T-cell (primary cell): ENCODE measurements at regions not wholly inside any gene's neighbourhood (a gene's known extent, or its start where the extent isn't known, plus 50 kb on each side); places are given as distances from the start of the nearest gene placed in this dataset.

Experiments
- ATAC-seq, 4 experiments: fragments of 200-7000 bp in 3 of 4; fragments of 150-1000 bp in 1 of 4; cut with Tn5 transposase; replicated peaks in 1 of 4; 1 replicate in 3 of 4; 2 replicates in 1 of 4; pipeline ENCODE4 v1.10.0; 2021; ENCODE audit warnings: moderate library complexity in 3 of 4, mild to moderate bottlenecking in 2 of 4, moderate number of reproducible peaks in 1 of 4
- CTCF ChIA-PET, 2 donors: fragments of 300-600 bp; sonication (Branson Sonifier 250); formaldehyde crosslinking; loops; one replicate each; lab custom pipeline; 2022; ENCODE audit warnings: antibody characterized with exemption in 2 of 2; lab: Charles Lee
- POLR2A ChIA-PET, 2 donors: fragments of 300-600 bp; sonication (Branson Sonifier 250); formaldehyde crosslinking; loops; one replicate each; lab custom pipeline; 2022; ENCODE audit warnings: antibody characterized with exemption in 2 of 2; lab: Charles Lee
- DNase-seq, 35 experiments: peaks; one replicate each; pipeline versions ENCODE4 v3.0.0 to v3.0.0-alpha.2; 2013 to 2023
- H3K27ac ChIP-seq: one replicate; pipeline ENCODE4 v1.5.1; 2013; ENCODE audit warnings: low read length
- H3K27me3 ChIP-seq, 2 experiments: replicated peaks in 1 of 2; 1 replicate in 1 of 2; 2 replicates in 1 of 2; pipeline versions ENCODE4 v1.6.1 to v1.7.0; 2013; ENCODE audit warnings: low read length in 1 of 2, mixed read lengths in 1 of 2; ENCODE audit not compliant: control insufficient read depth in 2 of 2, insufficient read depth in 2 of 2; ENCODE audit errors: extremely low read depth in 1 of 2
- H3K36me3 ChIP-seq, 2 donors: 1 replicate in 1 of 2; 2 replicates in 1 of 2; pipeline versions ENCODE4 v1.6.1 to v1.7.0; 2013; ENCODE audit warnings: low read length in 1 of 2; ENCODE audit not compliant: control insufficient read depth in 2 of 2, insufficient read depth in 1 of 2; ENCODE audit errors: extremely low read depth in 1 of 2
- H3K4me1 ChIP-seq, 2 experiments: 1 replicate in 1 of 2; 2 replicates in 1 of 2; pipeline versions ENCODE4 v1.6.1 to v1.7.0; 2013; ENCODE audit warnings: low read length in 2 of 2, mixed read lengths in 1 of 2; ENCODE audit not compliant: insufficient read depth in 2 of 2, control insufficient read depth in 1 of 2; ENCODE audit errors: extremely low read depth in 1 of 2
- H3K4me3 ChIP-seq, 2 donors: 1 replicate in 1 of 2; 2 replicates in 1 of 2; pipeline versions ENCODE4 v1.5.1 to v1.7.0; 2013; ENCODE audit warnings: mild to moderate bottlenecking in 2 of 2, low read length in 1 of 2, moderate library complexity in 1 of 2; ENCODE audit not compliant: control insufficient read depth in 1 of 2; ENCODE audit errors: extremely low read depth in 1 of 2
- H3K9me3 ChIP-seq: 2 replicates; pipeline ENCODE4 v1.7.0; 2013
- H3K27ac Mint-ChIP-seq, 2 donors: one replicate each; pipeline ENCODE4 v1.8.0; 2020 to 2021; ENCODE audit warnings: mild to moderate bottlenecking in 2 of 2, mixed read lengths in 2 of 2
- H3K27me3 Mint-ChIP-seq, 2 donors: one replicate each; pipeline ENCODE4 v1.8.0; 2021 to 2022; ENCODE audit warnings: mixed read lengths in 2 of 2
- H3K36me3 Mint-ChIP-seq: one replicate; pipeline ENCODE4 v1.8.0; 2021; ENCODE audit warnings: mixed read lengths
- H3K4me1 Mint-ChIP-seq, 3 donors: one replicate each; pipeline ENCODE4 v1.8.0; 2020 to 2022; ENCODE audit warnings: mixed read lengths in 3 of 3, mild to moderate bottlenecking in 1 of 3
- H3K4me3 Mint-ChIP-seq, 3 donors: one replicate each; pipeline ENCODE4 v1.8.0; 2020 to 2022; ENCODE audit warnings: mild to moderate bottlenecking in 3 of 3, mixed read lengths in 3 of 3, moderate library complexity in 3 of 3
- H3K9me3 Mint-ChIP-seq, 3 donors: one replicate each; pipeline ENCODE4 v1.8.0; 2020 to 2022; ENCODE audit warnings: mixed read lengths in 3 of 3
- WGBS: methylation state at CpG from one replicate; pipeline ENCODE4 v1.1.5; 2013; ENCODE audit warnings: missing lambda C conversion rate; ENCODE audit not compliant: insufficient coverage; 5-methylcytosine and 5-hydroxymethylcytosine counted together

- Histone ChIP-seq H3K4me3 (no peak overlapping the region), H3K9me3 (no peaks in the 10 kb centered on the region), H3K4me1 (no peaks in the 10 kb centered on the region), H3K36me3 (no peaks in the 10 kb centered on the region), H3K27ac (no peak overlapping the region), H3K27me3 (no peaks in the 10 kb centered on the region)
- Mint-ChIP-seq H3K27ac (no peak overlapping the region), H3K4me3 (no peak overlapping the region), H3K9me3 (peaks cover 0 to 12% (median 9%) of the 10 kb centered on the region in 3 donors), H3K4me1 (no peaks in the 10 kb centered on the region), H3K36me3 (no peaks in the 10 kb centered on the region), H3K27me3 (no peaks in the 10 kb centered on the region)
- DNase-seq (no peak), ATAC-seq (no peak)
- WGBS = 17% methylated on average over 2 of the region's 9 CpGs
- POLR2A ChIA-PET = no interaction called here
- CTCF ChIA-PET = interaction anchor here in 1 of 2 donors (0.6 kb wide), 1 partner anchor 27 kb away, joined by 3 read pairs; no protein-coding TSS in a partner anchor
These were observed 308.2 kb upstream of the ADAMTS9 start for GRCh38 chr3:64995857-64996551.

- Mint-ChIP-seq H3K27ac (no peak overlapping the region), H3K36me3 (no peaks in the 10 kb centered on the region), H3K4me1 (no peaks in the 10 kb centered on the region), H3K9me3 (peaks cover 0 to 4% (median under 1%) of the 10 kb centered on the region in 3 donors), H3K4me3 (no peak overlapping the region), H3K27me3 (no peaks in the 10 kb centered on the region)
- CTCF ChIA-PET = no interaction called here
- H3K36me3 ChIP-seq = no peaks in the 10 kb centered on the region
- WGBS = 100% methylated on average over 1 of the region's 6 CpGs
- H3K27ac ChIP-seq = no peak overlapping the region
- POLR2A ChIA-PET = interaction anchor here in 1 of 2 donors (0.7 kb wide), 2 partner anchors 245 to 251 kb away, joined by 3 to 10 read pairs; no protein-coding TSS in a partner anchor
- DNase-seq (no peak), ATAC-seq (no peak)
- no peaks in the 10 kb centered on the region for H3K9me3 ChIP-seq
- no peaks in the 10 kb centered on the region for H3K4me1 ChIP-seq
- no peak overlapping the region for H3K4me3 ChIP-seq
- no peaks in the 10 kb centered on the region for H3K27me3 ChIP-seq
These were observed 306.0 kb upstream of the ADAMTS9 start for GRCh38 chr3:64993781-64994180.

- Histone ChIP-seq H3K27me3 (no peaks in the 10 kb centered on the region), H3K4me1 (no peaks in the 10 kb centered on the region), H3K27ac (no peak overlapping the region), H3K9me3 (no peaks in the 10 kb centered on the region), H3K36me3 (no peaks in the 10 kb centered on the region), H3K4me3 (no peak overlapping the region)
- Mint-ChIP-seq H3K27me3 (no peaks in the 10 kb centered on the region), H3K36me3 (no peaks in the 10 kb centered on the region), H3K4me3 (no peak overlapping the region), H3K9me3 (peaks cover under 1 to 4% (median 4%) of the 10 kb centered on the region in 3 donors), H3K4me1 (no peaks in the 10 kb centered on the region), H3K27ac (no peak overlapping the region)
- ChIA-PET CTCF (no interaction called here), POLR2A (no interaction called here)
- WGBS = no CpG with 5 or more reads among the region's 7 CpGs
- DNase-seq = no peak
- no peak for ATAC-seq
These were observed 304.9 kb upstream of the ADAMTS9 start for GRCh38 chr3:64992530-64993285.

DNA sequence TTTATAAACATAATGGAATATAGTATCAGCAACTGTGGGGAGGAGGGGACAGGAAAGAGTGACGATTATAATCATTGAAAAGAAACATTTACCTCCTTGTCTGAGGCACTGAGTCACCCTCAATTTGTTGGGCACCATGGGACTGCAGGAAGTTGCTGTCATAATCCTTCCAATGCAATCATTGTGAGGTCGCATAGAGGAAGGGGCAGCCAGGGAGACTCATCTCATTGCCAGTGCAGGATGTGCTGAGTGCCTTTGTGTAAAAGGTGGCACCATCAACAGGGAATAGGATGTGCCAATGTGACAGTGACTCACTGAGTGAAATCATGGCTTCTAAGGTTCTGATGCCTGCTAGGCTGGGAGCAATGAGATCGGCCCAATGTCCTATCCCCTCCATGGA is 300.4 kb upstream of the ADAMTS9 start:
- no peak overlapping the region for H3K4me3 Mint-ChIP-seq
- H3K27me3 Mint-ChIP-seq = no peaks in the 10 kb centered on the region
- Histone ChIP-seq H3K4me1 (no peaks in the 10 kb centered on the region), H3K9me3 (no peaks in the 10 kb centered on the region), H3K36me3 (no peaks in the 10 kb centered on the region), H3K27ac (no peak overlapping the region), H3K4me3 (no peak overlapping the region), H3K27me3 (no peaks in the 10 kb centered on the region)
- ATAC-seq (no peak), DNase-seq (no peak)
- ChIA-PET POLR2A (no interaction called here), CTCF (no interaction called here)
- WGBS = 77% methylated on average over 2 of the region's 3 CpGs
- no peak overlapping the region for H3K27ac Mint-ChIP-seq
- no peaks in the 10 kb centered on the region for H3K36me3 Mint-ChIP-seq
- H3K4me1 Mint-ChIP-seq = no peaks in the 10 kb centered on the region
- peaks cover 9 to 15% (median 11%) of the 10 kb centered on the region in 3 donors for H3K9me3 Mint-ChIP-seq

DNA sequence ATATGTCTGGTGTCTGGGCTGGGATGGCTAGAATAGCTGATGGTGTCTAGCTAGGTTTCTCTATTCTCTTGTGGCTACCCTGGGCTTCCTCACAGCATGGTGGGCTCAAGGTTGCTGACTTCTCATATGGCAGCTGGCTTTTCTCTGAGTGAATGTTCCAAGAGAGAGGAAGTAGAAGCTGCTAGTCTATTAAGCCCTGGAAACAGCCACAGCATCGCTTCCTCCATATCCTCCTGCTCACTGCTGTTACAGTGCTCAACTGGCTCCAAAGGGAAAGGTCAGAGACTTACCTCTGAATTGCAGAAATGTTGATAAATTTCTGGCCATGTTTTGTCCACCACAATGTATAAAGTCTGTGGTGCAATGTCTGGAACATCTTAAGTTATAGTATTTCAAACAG is 299.9 kb upstream of the ADAMTS9 start:
- Mint-ChIP-seq H3K27ac (no peak overlapping the region), H3K4me3 (no peak overlapping the region), H3K4me1 (no peaks in the 10 kb centered on the region), H3K9me3 (peaks cover 9 to 15% (median 11%) of the 10 kb centered on the region in 3 donors), H3K27me3 (no peaks in the 10 kb centered on the region), H3K36me3 (no peaks in the 10 kb centered on the region)
- ChIA-PET CTCF (no interaction called here), POLR2A (no interaction called here)
- ATAC-seq (no peak), DNase-seq (no peak)
- H3K36me3 ChIP-seq = no peaks in the 10 kb centered on the region
- no peaks in the 10 kb centered on the region for H3K9me3 ChIP-seq
- no peak overlapping the region for H3K27ac ChIP-seq
- no peaks in the 10 kb centered on the region for H3K4me1 ChIP-seq
- WGBS = no CpG with 5 or more reads among the region's 1 CpG
- H3K27me3 ChIP-seq = no peaks in the 10 kb centered on the region
- H3K4me3 ChIP-seq = no peak overlapping the region

DNA sequence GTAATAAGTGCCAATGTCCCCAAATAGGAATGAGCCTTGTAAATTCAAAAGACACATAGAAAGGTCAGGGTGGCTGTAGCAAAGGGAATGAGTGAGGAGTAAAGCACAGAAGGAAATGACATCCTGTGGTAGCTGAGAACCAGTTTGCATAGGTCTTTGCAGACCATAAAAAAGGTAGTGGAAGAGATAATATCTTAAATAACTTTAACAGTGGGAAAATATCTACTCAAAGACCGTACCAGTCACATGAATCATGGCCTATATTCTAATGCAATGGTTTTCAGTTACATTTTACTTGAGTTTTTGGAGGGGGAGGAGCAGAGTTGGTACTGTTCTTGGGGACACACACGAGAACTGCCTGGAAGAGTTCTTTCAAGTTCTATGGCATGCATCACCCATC is 297.3 kb upstream of the ADAMTS9 start:
- DNase-seq (no peak), ATAC-seq (no peak)
- no peak overlapping the region for H3K4me3 ChIP-seq
- no peaks in the 10 kb centered on the region for H3K36me3 ChIP-seq
- Mint-ChIP-seq H3K4me1 (no peaks in the 10 kb centered on the region), H3K27ac (no peak overlapping the region), H3K27me3 (no peaks in the 10 kb centered on the region), H3K9me3 (peaks cover 9 to 15% (median 11%) of the 10 kb centered on the region in 3 donors), H3K36me3 (no peaks in the 10 kb centered on the region), H3K4me3 (no peak overlapping the region)
- H3K27me3 ChIP-seq = no peaks in the 10 kb centered on the region
- WGBS = no CpG with 5 or more reads among the region's 2 CpGs
- H3K9me3 ChIP-seq = no peaks in the 10 kb centered on the region
- H3K27ac ChIP-seq = no peak overlapping the region
- CTCF ChIA-PET = no interaction called here
- POLR2A ChIA-PET = no interaction called here
- no peaks in the 10 kb centered on the region for H3K4me1 ChIP-seq
